Mucosa of descending colon (tissue), 3 donors: ENCODE measurements at regions not wholly inside any gene's neighbourhood (a gene's known extent, or its start where the extent isn't known, plus 50 kb on each side); places are given as distances from the start of the nearest gene placed in this dataset.

ENCODE experiments used
- ATAC-seq: fragments of 200-7000 bp; cut with Tn5 transposase; one replicate; pipeline ENCODE4 v1.9.1; 2020; ENCODE audit warnings: mild to moderate bottlenecking, moderate library complexity
- DNase-seq, 3 donors: peaks; one replicate each; pipeline ENCODE4 v3.0.0-alpha.2; 2020
- H3K36me3 ChIP-seq: fragments of 200-600 bp; one replicate; pipeline ENCODE4 v1.8.0; 2021; ENCODE audit warnings: low read depth, mild to moderate bottlenecking
- H3K4me1 ChIP-seq: fragments of 200-600 bp; one replicate; pipeline ENCODE4 v1.8.0; 2021; ENCODE audit warnings: low read depth, mild to moderate bottlenecking
- H3K4me3 ChIP-seq: fragments of 200-600 bp; one replicate; pipeline ENCODE4 v1.8.0; 2021; ENCODE audit warnings: mild to moderate bottlenecking
- H3K9me3 ChIP-seq: fragments of 200-600 bp; one replicate; pipeline ENCODE4 v1.8.0; 2021; ENCODE audit warnings: mild to moderate bottlenecking
- CTCF ChIP-seq: fragments of 200-600 bp; IDR thresholded peaks from one replicate; pipeline ENCODE4 v1.8.0; 2022; ENCODE audit warnings: antibody characterized with exemption, mild to moderate bottlenecking
- intact Hi-C, 2 donors: fragments of 100-400 bp; cut with DNase I in 1 of 2; cut with micrococcal nuclease in 1 of 2; formaldehyde crosslinking; loops; one replicate each; pipeline versions ENCODE4 v1.11.0 to v1.11.1; 2022; cut with DNase I, micrococcal nuclease
- donor health status: DM: no; HTN: no; CAD: no; lungs with moderate emphysema.
- donor health status: DM: no; HTN: no; CAD: no.
- donor health status: DM: no; HTN: yes; CAD: no.

- intact Hi-C loops: no loop called here
- Histone ChIP-seq H3K4me1 (no peaks in the 10 kb centered on the region), H3K4me3 (no peak overlapping the region), H3K9me3 (no peaks in the 10 kb centered on the region), H3K36me3 (no peaks in the 10 kb centered on the region)
- no peak for TF ChIP-seq CTCF
- no peak for ATAC-seq
- no peak for DNase-seq
Observed at GRCh38 chr4:106810122-106810521, 226.0 kb downstream of the DKK2 start.

GRCh38 chr4:106809076-106809475 lies 227.0 kb downstream of the DKK2 start:
- ATAC-seq (peak; percentile 56), DNase-seq (peak in 1 of 3 donors; percentile 38)
- Histone ChIP-seq H3K4me1 (peaks cover 2% of the 10 kb centered on the region), H3K9me3 (no peaks in the 10 kb centered on the region), H3K36me3 (no peaks in the 10 kb centered on the region), H3K4me3 (no peak overlapping the region)
- intact Hi-C loops: loop anchor here in 1 of 2 donors (5.0 kb wide), 1 partner anchor 442 kb away; the partner anchor contains the start of gene GIMD1
- no peak for TF ChIP-seq CTCF

- peaks cover 2% of the 10 kb centered on the region for H3K4me1 ChIP-seq
- intact Hi-C loops: loop anchor here in 1 of 2 donors (5.0 kb wide), 1 partner anchor 439 kb away; the partner anchor contains the start of gene GIMD1
- no peak for ATAC-seq
- TF ChIP-seq CTCF: no peak
- no peak overlapping the region for H3K4me3 ChIP-seq
- H3K36me3 ChIP-seq: no peaks in the 10 kb centered on the region
- no peaks in the 10 kb centered on the region for H3K9me3 ChIP-seq
- no peak for DNase-seq
Observed at GRCh38 chr4:106806158-106806797, 229.8 kb downstream of the DKK2 start.

GRCh38 chr4:106803083-106803482 lies 233.0 kb downstream of the DKK2 start:
- H3K36me3 ChIP-seq: no peaks in the 10 kb centered on the region
- H3K4me1 ChIP-seq: peaks cover 2% of the 10 kb centered on the region
- no peaks in the 10 kb centered on the region for H3K9me3 ChIP-seq
- no peak for DNase-seq
- ATAC-seq: no peak
- TF ChIP-seq CTCF: no peak
- H3K4me3 ChIP-seq: no peak overlapping the region
- intact Hi-C loops: no loop called here

GRCh38 chr4:106801386-106801785 lies 234.7 kb downstream of the DKK2 start:
- Histone ChIP-seq H3K36me3 (no peaks in the 10 kb centered on the region), H3K4me1 (peaks cover 2% of the 10 kb centered on the region), H3K4me3 (no peak overlapping the region), H3K9me3 (no peaks in the 10 kb centered on the region)
- no peak for DNase-seq
- intact Hi-C loops: no loop called here
- no peak for ATAC-seq
- no peak for TF ChIP-seq CTCF
